HFFc6 (cell line): ENCODE measurements at regions not wholly inside any gene's neighbourhood (a gene's known extent, or its start where the extent isn't known, plus 50 kb on each side); places are given as distances from the start of the nearest gene placed in this dataset.

Source experiments
- DNase-seq: peaks from one replicate; pipeline ENCODE4 v3.0.0-alpha.2; 2018
- H3K27ac Mint-ChIP-seq: 2 replicates; pipeline ENCODE4 v1.8.0; 2020; ENCODE audit warnings: mild to moderate bottlenecking, mixed read lengths
- H3K27me3 Mint-ChIP-seq: 2 replicates; pipeline ENCODE4 v1.8.0; 2021; ENCODE audit warnings: mild to moderate bottlenecking, moderate library complexity, mixed read lengths; ENCODE audit not compliant: insufficient read depth
- H3K36me3 Mint-ChIP-seq: 2 replicates; pipeline ENCODE4 v1.8.0; 2021; ENCODE audit warnings: low read depth, mixed read lengths
- H3K4me1 Mint-ChIP-seq: 2 replicates; pipeline ENCODE4 v1.8.0; 2020; ENCODE audit warnings: low read depth, mixed read lengths
- H3K4me3 Mint-ChIP-seq: 2 replicates; pipeline ENCODE4 v1.8.0; 2020; ENCODE audit warnings: mild to moderate bottlenecking, moderate library complexity, mixed read lengths
- H3K9me3 Mint-ChIP-seq: 2 replicates; pipeline ENCODE4 v1.8.0; 2020; ENCODE audit warnings: mild to moderate bottlenecking, mixed read lengths
- CTCF ChIP-seq: fragments of 200-600 bp; sonication (generic); IDR thresholded peaks from 2 replicates; pipeline ENCODE4 v1.5.0; 2021; ENCODE audit warnings: antibody characterized with exemption, mild to moderate bottlenecking

- Mint-ChIP-seq H3K4me1 (no peaks in the 10 kb centered on the region), H3K9me3 (no peaks in the 10 kb centered on the region), H3K36me3 (no peaks in the 10 kb centered on the region), H3K4me3 (no peak overlapping the region), H3K27ac (no peak overlapping the region), H3K27me3 (peaks cover 3% of the 10 kb centered on the region; the same call in 1 of the 2 replicates)
- TF ChIP-seq CTCF, result no peak
- DNase-seq, result no peak
Measured at GRCh38 chr5:128836571-128836970, 128.7 kb upstream of the SLC27A6 start.

- no peak for DNase-seq
- Mint-ChIP-seq H3K9me3 (no peaks in the 10 kb centered on the region), H3K4me3 (no peak overlapping the region), H3K27me3 (peaks cover 3% of the 10 kb centered on the region; the same call in 1 of the 2 replicates), H3K4me1 (no peaks in the 10 kb centered on the region), H3K27ac (no peak overlapping the region), H3K36me3 (no peaks in the 10 kb centered on the region)
- TF ChIP-seq CTCF, result no peak
Measured at GRCh38 chr5:128838623-128839022, 126.7 kb upstream of the SLC27A6 start.

GRCh38 chr5:128842241-128842640 is 123.0 kb upstream of the SLC27A6 start:
- TF ChIP-seq CTCF, result peak; percentile 36; the same call in 1 of the 2 replicates
- DNase-seq, result no peak
- H3K4me1 Mint-ChIP-seq, result no peaks in the 10 kb centered on the region
- H3K9me3 Mint-ChIP-seq, result peaks cover 2% of the 10 kb centered on the region; the same call in 1 of the 2 replicates
- H3K27me3 Mint-ChIP-seq, result peaks cover 3% of the 10 kb centered on the region; the same call in 1 of the 2 replicates
- H3K36me3 Mint-ChIP-seq, result no peaks in the 10 kb centered on the region
- H3K4me3 Mint-ChIP-seq, result no peak overlapping the region
- H3K27ac Mint-ChIP-seq, result no peak overlapping the region

- peak; percentile 77 for TF ChIP-seq CTCF
- Mint-ChIP-seq H3K27ac (no peak overlapping the region), H3K27me3 (peaks cover 3% of the 10 kb centered on the region; the same call in 1 of the 2 replicates), H3K9me3 (peaks cover 11% of the 10 kb centered on the region), H3K4me3 (no peak overlapping the region), H3K4me1 (no peaks in the 10 kb centered on the region), H3K36me3 (0 out of 2 replicates have a peak, but pooled peaks cover 4% of the 10 kb centered on the region)
- DNase-seq, result peak; percentile 6
Measured at GRCh38 chr5:128844354-128844923, 120.8 kb upstream of the SLC27A6 start.

GRCh38 chr5:128850049-128850448 is 115.2 kb upstream of the SLC27A6 start:
- DNase-seq, result no peak
- Mint-ChIP-seq H3K27me3 (no peaks in the 10 kb centered on the region; the same call in 1 of the 2 replicates), H3K4me1 (no peaks in the 10 kb centered on the region)

More at GRCh38 chr5:128850049-128850448, 115.2 kb upstream of the SLC27A6 start:
- no peak for TF ChIP-seq CTCF
- no peak overlapping the region for H3K4me3 Mint-ChIP-seq
- peaks cover 9% of the 10 kb centered on the region; the same call in 1 of the 2 replicates for H3K36me3 Mint-ChIP-seq
- no peak overlapping the region for H3K27ac Mint-ChIP-seq
- peaks cover 23% of the 10 kb centered on the region for H3K9me3 Mint-ChIP-seq
